SK-N-SH (cell line): ENCODE measurements at regions not wholly inside any gene's neighbourhood (a gene's known extent, or its start where the extent isn't known, plus 50 kb on each side); places are given as distances from the start of the nearest gene placed in this dataset.

ENCODE experiments used
- CTCF ChIA-PET: fragments of 300-600, 350-600 bp; formaldehyde crosslinking; extraction: SDS; loops from one replicate; lab custom pipeline; 2021; lab: Yijun Ruan, JAX
- POLR2A ChIA-PET: fragments of 350-600 bp; sonication (Branson Sonifier 250); formaldehyde crosslinking; extraction: SDS; loops from one replicate; lab custom pipeline; 2020; ENCODE audit warnings: antibody characterized with exemption, inconsistent platforms; lab: Yijun Ruan, JAX
- DNase-seq: peaks from one replicate; pipeline ENCODE4 v3.0.0; 2012
- H2AFZ ChIP-seq: fragments of 200-600 bp; sonication (generic); 2 replicates; pipeline ENCODE4 v1.8.1; 2016; ENCODE audit warnings: antibody characterized with exemption, mild to moderate bottlenecking, low read depth
- H3F3A ChIP-seq: fragments of 200-600 bp; sonication (generic); replicated peaks from 2 replicates; pipeline ENCODE3; 2016; ENCODE audit warnings: antibody characterized with exemption, mild to moderate bottlenecking; ENCODE audit not compliant: insufficient read depth
- H3K27ac ChIP-seq, 2 experiments: fragments of 200-500 bp in 1 of 2; fragments of 200-600 bp in 1 of 2; sonication (Bioruptor generic) in 1 of 2; sonication (generic), shearing (Covaris generic) in 1 of 2; 2 replicates each; pipeline versions ENCODE4 v1.5.1 to v1.6.1; 2014 to 2016; ENCODE audit warnings: low read depth in 2 of 2, inconsistent platforms in 1 of 2, low read length in 1 of 2, mild to moderate bottlenecking in 1 of 2, mixed read lengths in 1 of 2
- H3K27me3 ChIP-seq: fragments of 200-600 bp; sonication (generic), shearing (Covaris generic); 2 replicates; pipeline ENCODE4 v1.6.1; 2016; ENCODE audit warnings: mixed run types; ENCODE audit not compliant: insufficient read depth
- H3K36me3 ChIP-seq, 2 experiments: fragments of 200-500 bp in 1 of 2; fragments of 200-600 bp in 1 of 2; sonication (Bioruptor generic) in 1 of 2; sonication (generic) in 1 of 2; replicated peaks in 1 of 2; 2 replicates each; pipeline versions ENCODE3 to v1.5.1; 2014 to 2016; ENCODE audit warnings: low read length in 1 of 2, mild to moderate bottlenecking in 1 of 2; ENCODE audit not compliant: insufficient read depth in 2 of 2, control insufficient read depth in 1 of 2
- H3K4me1 ChIP-seq, 2 experiments: fragments of 200-500 bp in 1 of 2; fragments of 200-600 bp in 1 of 2; sonication (Bioruptor generic) in 1 of 2; sonication (generic), shearing (Covaris generic) in 1 of 2; 2 replicates each; pipeline versions ENCODE4 v1.5.1 to v1.6.1; 2014 to 2016; ENCODE audit warnings: low read depth in 1 of 2, low read length in 1 of 2, mixed run types in 1 of 2; ENCODE audit not compliant: insufficient read depth in 2 of 2, control insufficient read depth in 1 of 2
- H3K4me2 ChIP-seq: fragments of 200-600 bp; sonication (generic), shearing (Covaris generic); 2 replicates; pipeline ENCODE4 v1.6.1; 2017; ENCODE audit warnings: mixed run types
- H3K4me3 ChIP-seq, 2 experiments: fragments of 200-500 bp in 1 of 2; fragments of 200-600 bp in 1 of 2; sonication (Bioruptor generic) in 1 of 2; sonication (generic), shearing (Covaris generic) in 1 of 2; 2 replicates each; pipeline versions ENCODE4 v1.5.1 to v1.8.1; 2014 to 2016; ENCODE audit warnings: low read depth in 2 of 2, inconsistent platforms in 1 of 2, low read length in 1 of 2, mild to moderate bottlenecking in 1 of 2, mixed read lengths in 1 of 2, moderate library complexity in 1 of 2
- H3K79me2 ChIP-seq: fragments of 200-600 bp; sonication (generic); 2 replicates; pipeline ENCODE4 v1.8.1; 2017; ENCODE audit warnings: mild to moderate bottlenecking; ENCODE audit not compliant: insufficient read depth
- H3K9ac ChIP-seq: fragments of 200-600 bp; sonication (generic); 2 replicates; pipeline ENCODE4 v1.6.1; 2017; ENCODE audit warnings: mixed run types
- H3K9me2 ChIP-seq: fragments of 200-600 bp; sonication (generic); 2 replicates; pipeline ENCODE4 v1.6.1; 2017; ENCODE audit warnings: mixed run types
- H3K9me3 ChIP-seq: fragments of 200-600 bp; sonication (generic); 2 replicates; pipeline ENCODE4 v1.6.1; 2017; ENCODE audit warnings: mixed run types, mild to moderate bottlenecking, moderate library complexity
- H4K20me1 ChIP-seq: fragments of 200-600 bp; sonication (generic); 2 replicates; pipeline ENCODE4 v1.6.1; 2017; ENCODE audit warnings: mild to moderate bottlenecking, mixed run types; ENCODE audit not compliant: insufficient read depth
- CHD2 ChIP-seq: fragments of 150-350 bp; IDR thresholded peaks from 2 replicates; pipeline ENCODE4 v1.6.1; 2018; ENCODE audit warnings: low read length; ENCODE audit not compliant: partially characterized antibody
- EP300 ChIP-seq, 2 experiments: IDR thresholded peaks; 2 replicates each; pipeline versions ENCODE4 v1.4.0 to v1.6.1; 2012; ENCODE audit warnings: borderline replicate concordance in 1 of 2, low read depth in 1 of 2, low read length in 1 of 2
- EZH2phosphoT487 ChIP-seq: fragments of 200-600 bp; sonication (generic); IDR thresholded peaks from 2 replicates; pipeline ENCODE4 v1.6.1; 2017; ENCODE audit warnings: low read depth, mixed run types, mild to moderate bottlenecking, antibody characterized with exemption, moderate library complexity, borderline replicate concordance
- FOXJ3 ChIP-seq: sonication (generic); formaldehyde crosslinking; IDR thresholded peaks from 2 replicates; pipeline ENCODE4 v1.5.1; 2020; ENCODE audit warnings: mild to moderate bottlenecking, missing genetic modification reagents
- FOXM1 ChIP-seq: IDR thresholded peaks from 2 replicates; pipeline ENCODE4 v1.4.0; 2012; ENCODE audit warnings: low read depth, mild to moderate bottlenecking
- GABPA ChIP-seq: IDR thresholded peaks from 2 replicates; pipeline ENCODE4 v1.4.0; 2012; ENCODE audit warnings: low read depth, mild to moderate bottlenecking
- GATA2 ChIP-seq: sonication (generic); formaldehyde crosslinking; IDR thresholded peaks from 2 replicates; pipeline ENCODE4 v1.5.0; 2020; ENCODE audit warnings: mild to moderate bottlenecking, missing genetic modification reagents
- JUND ChIP-seq: IDR thresholded peaks from 2 replicates; pipeline ENCODE4 v1.4.0; 2012
- MAX ChIP-seq: IDR thresholded peaks from 2 replicates; pipeline ENCODE4 v1.4.0; 2012; ENCODE audit warnings: low read depth
- MEF2A ChIP-seq: IDR thresholded peaks from 2 replicates; pipeline ENCODE4 v1.4.0; 2012; ENCODE audit warnings: low read depth, borderline replicate concordance
- MXI1 ChIP-seq: IDR thresholded peaks from 2 replicates; pipeline ENCODE4 v1.6.1; 2012; ENCODE audit warnings: mild to moderate bottlenecking, low read depth, low read length, improper control_type of control experiment
- PBX3 ChIP-seq: IDR thresholded peaks from 2 replicates; pipeline ENCODE4; 2012
- REST ChIP-seq: IDR thresholded peaks from 2 replicates; pipeline ENCODE4 v1.6.1; 2012; ENCODE audit warnings: mild to moderate bottlenecking, low read depth, low read length, moderate library complexity
- RFX5 ChIP-seq: IDR thresholded peaks from 2 replicates; pipeline ENCODE4 v1.6.1; 2012; ENCODE audit warnings: mild to moderate bottlenecking, improper control_type of control experiment, low read length
- RXRA ChIP-seq: IDR thresholded peaks from 2 replicates; pipeline ENCODE4 v1.4.0; 2012; ENCODE audit warnings: low read depth, mild to moderate bottlenecking, borderline replicate concordance
- SIN3A ChIP-seq: IDR thresholded peaks from 2 replicates; pipeline ENCODE4 v1.6.1; 2012; ENCODE audit warnings: low read depth, mild to moderate bottlenecking, low read length, moderate library complexity, borderline replicate concordance
- TAF1 ChIP-seq: IDR thresholded peaks from 2 replicates; pipeline ENCODE4 v1.6.1; 2012; ENCODE audit warnings: low read depth, mild to moderate bottlenecking, low read length, moderate library complexity, borderline replicate concordance
- USF1 ChIP-seq: IDR thresholded peaks from 2 replicates; pipeline ENCODE4 v1.4.0; 2012; ENCODE audit warnings: low read depth, borderline replicate concordance
- ZBTB33 ChIP-seq: IDR thresholded peaks from 2 replicates; pipeline ENCODE4 v1.4.0; 2012; ENCODE audit warnings: low read depth, borderline replicate concordance
- WGBS: methylation state at CpG from one replicate; pipeline ENCODE4 v1.1.6; 2017; ENCODE audit warnings: low lambda C conversion rate; 5-methylcytosine and 5-hydroxymethylcytosine counted together

- no peak for TF ChIP-seq RXRA
Observed at GRCh38 chr18:7470101-7470500, 97.0 kb upstream of the PTPRM start (continued).

- WGBS: 33% methylated on average over 3 of the region's 3 CpGs
- no peaks in the 10 kb centered on the region for H4K20me1 ChIP-seq
- H3K9ac ChIP-seq: no peak overlapping the region
- no peak overlapping the region for H3K4me2 ChIP-seq
- no peaks in the 10 kb centered on the region for H3K9me2 ChIP-seq
- H3K27me3 ChIP-seq: no peaks in the 10 kb centered on the region
- TF ChIP-seq CHD2: no peak
- TF ChIP-seq SIN3A: no peak
- no peak for TF ChIP-seq EP300 (IDR thresholded peaks at IDR 0.05; ENCODE audit: borderline replicate concordance in 1 of 2, low read depth in 1 of 2, low read length in 1 of 2)
- TF ChIP-seq EZH2phosphoT487: no peak
- TF ChIP-seq REST: no peak
- TF ChIP-seq GABPA: no peak
- no peak for TF ChIP-seq PBX3
- TF ChIP-seq MEF2A: no peak
- no peak for TF ChIP-seq MXI1
- H2AFZ ChIP-seq: no peak overlapping the region
- no peak for DNase-seq
- no peak overlapping the region for H3K27ac ChIP-seq
- POLR2A ChIA-PET: no interaction called here
- CTCF ChIA-PET: interaction anchor here (0.6 to 1.1 kb wide), 2 partner anchors 12 to 48 kb away, joined by 3 to 4 read pairs; no protein-coding TSS in a partner anchor
- no peaks in the 10 kb centered on the region for H3K36me3 ChIP-seq
- no peaks in the 10 kb centered on the region for H3K79me2 ChIP-seq
- no peaks in the 10 kb centered on the region; a peak in 1 of 4 replicates for H3K4me1 ChIP-seq
- H3F3A ChIP-seq: no peaks in the 10 kb centered on the region
- H3K4me3 ChIP-seq: no peak overlapping the region
- no peaks in the 10 kb centered on the region for H3K9me3 ChIP-seq
Observed at GRCh38 chr18:7470503-7470902, 96.6 kb upstream of the PTPRM start.

- H2AFZ ChIP-seq: no peak overlapping the region
- CTCF ChIA-PET: interaction anchor here (1.0 kb wide), 1 partner anchor 24 kb away, joined by 4 read pairs; no protein-coding TSS in a partner anchor
- WGBS: 41% methylated on average over 6 of the region's 6 CpGs
- TF ChIP-seq RFX5 (no peak), GABPA (no peak), MEF2A (no peak), GATA2 (CRISPR knock-in tag) (no peak), FOXJ3 (CRISPR knock-in tag) (no peak), USF1 (no peak), TAF1 (no peak), ZBTB33 (no peak), FOXM1 (no peak), MAX (no peak), JUND (no peak), SIN3A (no peak)
Observed at GRCh38 chr18:7476386-7476785, 90.7 kb upstream of the PTPRM start.

More at GRCh38 chr18:7476386-7476785, 90.7 kb upstream of the PTPRM start:
- Histone ChIP-seq H3F3A (no peaks in the 10 kb centered on the region), H4K20me1 (no peaks in the 10 kb centered on the region), H3K9me3 (no peaks in the 10 kb centered on the region), H3K27ac (no peak overlapping the region), H3K9ac (no peak overlapping the region), H3K36me3 (no peaks in the 10 kb centered on the region), H3K4me3 (no peak overlapping the region), H3K9me2 (no peaks in the 10 kb centered on the region), H3K4me2 (no peak overlapping the region), H3K4me1 (peaks cover 0 to 2% of the 10 kb centered on the region in 2 experiments; a peak in 1 of 4 replicates), H3K79me2 (no peaks in the 10 kb centered on the region), H3K27me3 (no peaks in the 10 kb centered on the region)
- POLR2A ChIA-PET: no interaction called here
- no peak for DNase-seq
